ENCODE measurements at regions not wholly inside any gene's neighbourhood (a gene's known extent, or its start where the extent isn't known, plus 50 kb on each side); places are given as distances from the start of the nearest gene placed in this dataset.

GRCh38 chr7:155880721-155881120 is 68.5 kb upstream of the SHH start:
- no peak for TF ChIP-seq CTCF (conservative IDR thresholded peaks at IDR 0.05 in 1 of 2, IDR thresholded peaks at IDR 0.05 in 1 of 2; ENCODE audit: low read depth in 1 of 2, low read length in 2 of 2)
- TF ChIP-seq EZH2 (IDR thresholded peaks at IDR 0.05; ENCODE audit: low read length, missing control alignments) = no peak
